Neural cell (in vitro differentiated cells): ENCODE measurements at regions not wholly inside any gene's neighbourhood (a gene's known extent, or its start where the extent isn't known, plus 50 kb on each side); places are given as distances from the start of the nearest gene placed in this dataset.

Source experiments
- H2AFZ ChIP-seq: fragments of 200-600, 300-800 bp; sonication (generic), shearing (Covaris generic); 2 replicates; pipeline ENCODE4 v1.6.0; 2014; ENCODE audit warnings: low read depth, mild to moderate bottlenecking, antibody characterized with exemption, low read length, moderate library complexity
- H3F3A ChIP-seq: fragments of 200-600 bp; shearing (Covaris generic); 2 replicates; pipeline ENCODE4 v1.6.1; 2016; ENCODE audit warnings: mild to moderate bottlenecking, moderate library complexity, mixed read lengths, antibody characterized with exemption, low read length; ENCODE audit not compliant: insufficient read depth, poor library complexity, severe bottlenecking
- H3K27ac ChIP-seq: fragments of 200-600, 300-800 bp; sonication (generic), shearing (Covaris generic); 2 replicates; pipeline ENCODE4 v1.5.1; 2014; ENCODE audit warnings: mild to moderate bottlenecking, low read length, moderate library complexity
- H3K27me3 ChIP-seq: fragments of 300-800, 200-600 bp; sonication (generic), shearing (Covaris generic); 2 replicates; pipeline ENCODE4 v1.6.0; 2014; ENCODE audit warnings: mild to moderate bottlenecking, low read depth, low read length, moderate library complexity; ENCODE audit not compliant: insufficient read depth
- H3K36me3 ChIP-seq: fragments of 300-800, 200-600 bp; sonication (generic), shearing (Covaris generic); 2 replicates; pipeline ENCODE4 v1.5.1; 2014; ENCODE audit warnings: mild to moderate bottlenecking, antibody characterized with exemption, low read length, moderate library complexity; ENCODE audit not compliant: insufficient read depth
- H3K4me2 ChIP-seq: fragments of 300-800, 200-600 bp; sonication (generic), shearing (Covaris generic); 2 replicates; pipeline ENCODE4 v1.6.0; 2014; ENCODE audit warnings: mild to moderate bottlenecking, low read length
- H3K4me3 ChIP-seq: fragments of 300-800, 200-600 bp; sonication (generic), shearing (Covaris generic); 2 replicates; pipeline ENCODE4 v1.5.1; 2014; ENCODE audit warnings: mild to moderate bottlenecking, low read length, moderate library complexity
- H3K79me2 ChIP-seq: fragments of 200-600 bp; shearing (Covaris generic); replicated peaks from 2 replicates; pipeline ENCODE4 v1.6.0; 2014; ENCODE audit warnings: mild to moderate bottlenecking, low read length, moderate library complexity; ENCODE audit not compliant: insufficient read depth
- H3K9ac ChIP-seq: fragments of 300-800, 200-600 bp; sonication (generic), shearing (Covaris generic); 2 replicates; pipeline ENCODE4 v1.6.1; 2016; ENCODE audit warnings: mild to moderate bottlenecking, low read length, mixed read lengths
- H3K9me2 ChIP-seq: fragments of 200-600 bp; shearing (Covaris generic); 2 replicates; pipeline ENCODE4 v1.6.1; 2016; ENCODE audit warnings: mild to moderate bottlenecking, low read length, mixed read lengths; ENCODE audit not compliant: insufficient read depth
- H3K9me3 ChIP-seq: fragments of 200-600, 300-800 bp; sonication (generic), shearing (Covaris generic); 2 replicates; pipeline ENCODE4 v1.6.1; 2016; ENCODE audit warnings: mild to moderate bottlenecking, mixed run types, low read length, moderate library complexity, mixed read lengths
- H4K20me1 ChIP-seq: fragments of 200-600 bp; shearing (Covaris generic); 2 replicates; pipeline ENCODE4 v1.6.1; 2016; ENCODE audit warnings: mild to moderate bottlenecking, mixed run types; ENCODE audit not compliant: insufficient read depth
- CTCF ChIP-seq: fragments of 450-650 bp; IDR thresholded peaks from 2 replicates; pipeline ENCODE4 v1.5.1; 2014; ENCODE audit warnings: antibody characterized with exemption, mild to moderate bottlenecking, moderate library complexity; ENCODE audit not compliant: poor library complexity, severe bottlenecking
- EP300 ChIP-seq: fragments of 450-650 bp; conservative IDR thresholded peaks from 2 replicates; pipeline ENCODE4 v1.6.1; 2014; ENCODE audit warnings: antibody characterized with exemption, mild to moderate bottlenecking, moderate library complexity; ENCODE audit not compliant: poor library complexity, severe bottlenecking
- EZH2 ChIP-seq: fragments of 200-600, 300-800 bp; shearing (Covaris generic), sonication (generic); IDR thresholded peaks from 2 replicates; pipeline ENCODE4 v1.6.1; 2014; ENCODE audit warnings: antibody characterized with exemption, low read length, borderline replicate concordance, mild to moderate bottlenecking; ENCODE audit not compliant: insufficient read depth, poor library complexity, severe bottlenecking
- MXI1 ChIP-seq: fragments of 450-650 bp; conservative IDR thresholded peaks from 2 replicates; pipeline ENCODE4 v1.6.1; 2014; ENCODE audit warnings: antibody characterized with exemption, mild to moderate bottlenecking; ENCODE audit not compliant: poor library complexity, severe bottlenecking
- POLR2AphosphoS5 ChIP-seq: IDR thresholded peaks from 2 replicates; pipeline ENCODE4 v1.6.1; 2012
- RAD21 ChIP-seq: fragments of 450-650 bp; conservative IDR thresholded peaks from 2 replicates; pipeline ENCODE4 v1.6.1; 2014; ENCODE audit warnings: antibody characterized with exemption, mild to moderate bottlenecking, moderate library complexity
- REST ChIP-seq: IDR thresholded peaks from 2 replicates; pipeline ENCODE4 v1.6.1; 2012; ENCODE audit warnings: borderline replicate concordance
- SMC3 ChIP-seq: fragments of 450-650 bp; conservative IDR thresholded peaks from 2 replicates; pipeline ENCODE4 v1.6.1; 2014; ENCODE audit warnings: antibody characterized with exemption, mild to moderate bottlenecking, moderate library complexity; ENCODE audit not compliant: poor library complexity
- TAF1 ChIP-seq: IDR thresholded peaks from 2 replicates; pipeline ENCODE4 v1.6.1; 2012; ENCODE audit warnings: low read depth

- Histone ChIP-seq H2AFZ (no peak overlapping the region), H4K20me1 (no peaks in the 10 kb centered on the region), H3K4me2 (no peak overlapping the region), H3K79me2 (no peaks in the 10 kb centered on the region), H3K9ac (no peak overlapping the region), H3K4me3 (no peak overlapping the region), H3F3A (no peaks in the 10 kb centered on the region), H3K27me3 (no peaks in the 10 kb centered on the region), H3K9me2 (no peaks in the 10 kb centered on the region), H3K9me3 (no peaks in the 10 kb centered on the region), H3K27ac (no peak overlapping the region), H3K36me3 (no peaks in the 10 kb centered on the region)
- TF ChIP-seq EZH2 (no peak), EP300 (no peak)
Observed at GRCh38 chr4:181162266-181162665, 1080.9 kb upstream of the TENM3 start.

- H2AFZ ChIP-seq, result no peak overlapping the region
- no peak overlapping the region for H3K9ac ChIP-seq
- no peaks in the 10 kb centered on the region for H3K27me3 ChIP-seq
- H3K79me2 ChIP-seq, result no peaks in the 10 kb centered on the region
- H3K4me3 ChIP-seq, result no peak overlapping the region
- H3K27ac ChIP-seq, result no peak overlapping the region
- H3F3A ChIP-seq, result no peaks in the 10 kb centered on the region
- TF ChIP-seq EZH2 (no peak), TAF1 (no peak), REST (no peak), SMC3 (no peak), POLR2AphosphoS5 (no peak), CTCF (no peak), EP300 (no peak), RAD21 (no peak), MXI1 (no peak)
- no peaks in the 10 kb centered on the region for H3K9me2 ChIP-seq
- no peak overlapping the region for H3K4me2 ChIP-seq
- H3K9me3 ChIP-seq, result no peaks in the 10 kb centered on the region
- H3K36me3 ChIP-seq, result no peaks in the 10 kb centered on the region
- no peaks in the 10 kb centered on the region for H4K20me1 ChIP-seq
Observed at GRCh38 chr4:181162676-181163075, 1080.5 kb upstream of the TENM3 start.

- Histone ChIP-seq H3K4me3 (no peak overlapping the region), H3K79me2 (no peaks in the 10 kb centered on the region), H2AFZ (no peak overlapping the region), H3K27ac (no peak overlapping the region), H3F3A (no peaks in the 10 kb centered on the region), H3K9me3 (no peaks in the 10 kb centered on the region), H3K27me3 (no peaks in the 10 kb centered on the region), H3K9ac (no peak overlapping the region), H3K36me3 (no peaks in the 10 kb centered on the region), H4K20me1 (no peaks in the 10 kb centered on the region), H3K9me2 (no peaks in the 10 kb centered on the region), H3K4me2 (no peak overlapping the region)
- TF ChIP-seq SMC3 (no peak), CTCF (no peak), EZH2 (no peak), POLR2AphosphoS5 (no peak)
Observed at GRCh38 chr4:181166742-181167399, 1076.3 kb upstream of the TENM3 start.
